ENCODE measurements at regions not wholly inside any gene's neighbourhood (a gene's known extent, or its start where the extent isn't known, plus 50 kb on each side); places are given as distances from the start of the nearest gene placed in this dataset.

DNA sequence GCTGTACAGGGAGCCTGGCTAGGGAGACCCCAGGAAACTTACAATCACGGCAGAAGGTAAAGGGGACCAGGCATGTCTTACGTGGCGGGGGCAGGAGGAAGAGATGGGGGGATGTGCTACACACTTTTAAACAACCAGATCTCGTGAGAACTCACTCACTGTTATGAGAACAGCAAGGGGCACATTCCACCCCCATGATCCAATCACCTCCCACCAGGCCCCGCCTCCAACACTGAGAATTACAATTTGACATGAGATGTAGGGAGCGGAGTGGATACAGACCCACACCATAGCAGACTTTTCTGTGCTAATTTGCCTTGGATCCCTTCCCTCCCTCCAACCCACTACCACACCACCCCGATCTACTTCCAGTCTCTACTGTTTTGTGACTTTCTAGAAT is 106.7 kb upstream of the PEG3 start:
- DNase-seq (ENCODE audit: low spot score) = no peak

DNA sequence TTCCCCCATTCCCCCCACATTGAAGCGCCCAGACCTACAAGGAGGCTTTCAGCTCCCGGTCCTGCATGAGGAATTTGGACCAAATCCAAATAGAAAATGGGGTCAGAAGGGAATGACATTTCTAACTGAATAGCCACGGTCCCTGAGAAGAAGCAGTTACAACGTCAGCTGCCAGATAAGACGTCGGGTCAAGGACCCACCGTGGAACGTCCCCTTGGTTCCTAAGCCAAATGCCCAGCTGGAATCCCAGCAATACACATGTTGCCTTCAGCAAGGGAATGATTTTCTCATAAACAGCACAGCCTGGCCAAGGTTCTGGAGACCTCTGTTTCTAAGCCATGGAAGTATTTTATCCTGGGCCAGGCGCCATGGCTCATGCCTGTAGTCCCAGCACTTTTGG is 109.1 kb upstream of the PEG3 start:
- DNase-seq (ENCODE audit: low spot score) = no peak

- no peak for DNase-seq (ENCODE audit: low spot score)
These were observed 111.1 kb upstream of the PEG3 start for GRCh38 chr19:56951672-56952071.

GRCh38 chr19:56953470-56953869 is 112.9 kb upstream of the PEG3 start:
- DNase-seq (ENCODE audit: low spot score) = no peak

- no peak for DNase-seq (ENCODE audit: low spot score)
These were observed 115.2 kb upstream of the PEG3 start for GRCh38 chr19:56955637-56956216.

DNA sequence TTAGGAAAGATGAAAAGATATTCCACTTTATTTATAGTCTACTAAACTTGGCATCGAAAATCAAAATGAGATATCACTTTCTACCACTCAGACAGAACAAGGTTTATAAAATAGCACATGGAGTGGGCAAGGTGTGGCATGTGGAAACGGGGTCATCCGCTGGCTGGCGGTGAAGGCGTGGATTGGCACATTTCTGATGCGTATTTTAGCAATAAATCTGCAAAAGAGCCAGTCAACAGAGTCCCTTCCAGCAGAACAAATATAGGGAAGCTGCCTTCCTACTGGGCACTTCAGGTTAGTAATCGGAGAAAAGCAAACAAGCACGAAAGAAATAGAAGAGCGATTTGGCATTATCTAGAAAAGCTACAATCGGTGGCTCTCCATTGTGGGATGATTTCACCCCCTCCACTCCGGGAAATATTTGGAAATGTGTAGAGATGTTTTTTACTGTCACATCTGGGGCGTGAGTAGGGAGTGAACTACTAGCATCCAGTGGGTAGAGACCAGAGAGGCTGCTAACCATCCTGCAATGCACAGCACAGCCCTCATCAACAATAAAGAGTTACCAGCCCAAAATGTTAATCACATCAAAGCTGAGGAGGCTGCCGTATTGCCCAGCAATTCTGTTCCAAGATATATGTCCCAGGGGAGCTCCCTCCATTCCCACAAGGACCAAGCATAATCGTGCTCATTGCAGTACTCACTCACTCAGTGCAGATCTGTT is 116.1 kb upstream of the PEG3 start:
- no peak for DNase-seq (ENCODE audit: low spot score)

DNA sequence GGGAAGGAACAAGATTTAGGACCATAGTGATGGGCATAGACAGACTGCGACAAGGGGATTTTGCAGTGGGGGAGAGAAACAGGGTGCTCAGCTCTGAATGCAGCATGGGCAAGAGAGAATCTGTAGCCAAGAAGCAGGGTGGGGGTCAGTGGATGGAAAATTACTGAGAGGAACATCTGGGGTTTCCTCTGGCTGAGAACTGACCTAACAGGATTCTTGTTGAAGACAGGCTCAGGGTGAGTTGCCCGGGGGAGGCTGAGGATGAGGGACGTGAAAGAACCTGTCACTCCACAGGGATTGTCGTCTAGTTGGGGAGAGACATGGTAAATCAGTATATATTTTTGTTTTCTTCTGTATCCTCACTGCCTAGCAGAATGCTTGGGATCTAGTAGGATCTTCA is 118.7 kb upstream of the PEG3 start:
- DNase-seq (ENCODE audit: low spot score) = no peak

DNA sequence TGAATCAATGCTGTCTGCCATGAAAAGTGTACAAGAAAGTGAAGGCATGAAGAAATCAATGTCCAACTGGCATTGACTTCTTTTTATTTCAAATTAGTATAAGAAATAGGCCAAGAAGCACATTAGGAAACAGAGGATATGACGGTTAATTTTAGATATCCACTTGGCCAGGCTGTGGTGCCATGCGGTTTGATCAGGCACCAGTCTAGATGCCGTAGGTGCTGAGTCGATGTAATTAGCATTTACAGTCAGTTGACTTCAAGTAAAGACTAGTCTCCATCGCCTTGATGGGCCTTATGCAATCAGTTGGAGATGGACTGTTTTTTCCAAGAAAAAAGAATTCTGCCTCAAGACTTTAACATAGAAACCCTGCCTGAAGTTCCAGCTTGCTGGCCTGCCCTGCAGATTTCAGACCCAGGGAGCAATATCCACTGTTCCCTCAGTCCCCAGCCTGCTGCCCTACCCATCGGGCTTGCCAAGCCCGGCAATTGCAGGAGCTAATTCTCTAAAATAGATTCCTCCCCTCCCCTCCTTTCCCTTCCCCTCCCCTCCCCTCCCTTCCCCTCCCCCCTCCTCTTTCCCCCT is 120.5 kb upstream of the PEG3 start:
- no peak for DNase-seq (ENCODE audit: low spot score)

DNA sequence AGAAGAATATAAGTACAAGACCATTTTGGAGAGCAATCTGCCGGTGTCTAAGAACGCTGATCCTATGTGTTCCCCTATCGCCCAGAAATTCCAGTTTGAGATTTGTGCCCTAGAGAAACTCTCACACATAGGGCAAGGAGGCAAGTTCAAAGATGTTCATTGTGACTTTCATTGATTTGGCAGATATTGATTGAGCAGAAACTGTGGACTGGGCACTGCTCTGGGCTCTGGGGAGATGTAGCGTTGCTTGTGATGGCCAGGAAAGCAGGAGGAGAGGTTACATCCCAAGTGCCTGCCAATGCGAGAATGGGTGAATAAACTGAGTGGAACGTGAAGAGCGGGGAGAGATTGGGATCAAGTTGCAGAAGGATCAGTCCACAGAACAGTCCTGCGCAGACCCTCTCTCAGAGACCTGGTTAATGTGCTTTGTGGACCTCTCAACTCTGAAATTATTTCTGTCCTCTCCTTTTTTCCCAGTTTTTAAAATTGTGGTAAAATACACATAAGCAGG is 123.9 kb upstream of the PEG3 start:
- no peak for DNase-seq (ENCODE audit: low spot score)

- DNase-seq (ENCODE audit: low spot score) = no peak
These were observed 125.7 kb upstream of the PEG3 start for GRCh38 chr19:56966225-56966696.

DNA sequence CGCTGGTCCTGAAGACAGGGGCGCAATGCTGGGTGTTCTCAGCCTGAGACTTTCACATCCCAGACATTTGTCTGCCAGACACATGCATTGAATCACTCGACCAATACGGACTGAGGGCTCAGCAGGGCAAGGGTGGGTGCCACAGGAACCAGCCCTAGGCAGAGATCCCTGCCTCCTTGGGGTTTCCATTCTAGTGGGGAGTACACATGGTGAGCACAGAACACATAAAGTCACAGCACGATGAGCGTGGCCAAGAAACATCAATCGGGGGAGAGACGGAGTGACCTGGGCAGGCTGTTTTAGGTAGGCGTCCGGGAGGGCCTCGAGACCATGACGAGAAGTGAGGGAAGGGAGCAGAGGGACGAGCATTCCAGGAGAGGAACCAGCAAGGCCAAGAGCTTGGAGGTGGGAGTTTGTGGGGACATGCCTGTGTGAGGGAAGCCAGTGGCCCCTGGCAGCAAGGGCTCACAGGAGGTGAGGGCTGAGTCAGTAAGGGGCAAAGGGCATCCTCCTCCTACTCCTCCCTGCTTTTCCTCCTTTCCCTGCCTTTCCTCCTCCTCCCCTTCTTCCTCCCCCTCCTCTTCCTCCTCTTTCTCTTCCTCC is 126.3 kb upstream of the PEG3 start:
- no peak for DNase-seq (ENCODE audit: low spot score)

DNA sequence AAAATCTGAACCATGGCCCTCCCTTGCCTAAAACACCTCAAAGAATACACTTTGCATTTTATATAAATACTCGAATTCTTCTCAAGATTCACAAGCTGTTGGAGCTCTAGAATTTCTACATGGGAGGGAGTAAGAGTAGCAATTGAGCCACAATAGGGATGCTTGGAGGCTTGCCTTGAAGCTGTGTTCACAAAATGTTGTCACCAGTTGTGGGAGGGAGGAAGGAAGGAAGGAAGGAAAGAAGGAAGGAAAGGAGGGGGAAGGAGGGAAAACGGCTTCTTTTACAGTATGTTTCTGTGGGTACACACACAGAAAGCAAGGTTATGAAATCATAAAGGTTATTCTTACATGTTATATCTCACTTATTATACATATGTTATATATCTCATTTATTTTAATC is 128.6 kb upstream of the PEG3 start:
- DNase-seq (ENCODE audit: low spot score) = no peak

DNA sequence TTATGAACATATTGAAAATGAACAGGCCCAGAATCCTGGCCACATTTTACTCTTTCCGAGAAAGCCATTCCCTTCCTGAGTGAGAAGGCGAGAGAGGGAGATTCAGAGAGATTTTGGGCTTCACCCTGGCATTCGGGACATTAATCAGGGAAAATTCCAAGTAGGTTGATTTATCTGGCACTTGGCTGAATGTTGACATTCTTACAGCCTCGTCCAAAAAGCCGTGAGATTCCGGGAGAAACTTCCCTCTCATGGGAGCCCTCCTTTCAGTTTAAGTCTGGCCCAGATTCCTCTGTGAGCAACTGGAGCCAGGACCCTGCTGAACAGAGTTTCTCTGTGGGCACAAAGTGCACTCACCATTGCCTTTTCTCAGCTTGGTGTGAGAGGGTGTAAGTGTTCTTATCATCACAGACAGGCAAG is 129.2 kb upstream of the PEG3 start:
- DNase-seq (ENCODE audit: low spot score) = no peak

GRCh38 chr19:56971230-56971629 is 130.7 kb upstream of the PEG3 start:
- DNase-seq (ENCODE audit: low spot score) = no peak

- DNase-seq (ENCODE audit: low spot score) = no peak
These were observed 131.8 kb upstream of the PEG3 start for GRCh38 chr19:56972291-56972841.

GRCh38 chr19:56973713-56974555 is 133.4 kb upstream of the PEG3 start:
- DNase-seq (ENCODE audit: low spot score) = no peak

DNA sequence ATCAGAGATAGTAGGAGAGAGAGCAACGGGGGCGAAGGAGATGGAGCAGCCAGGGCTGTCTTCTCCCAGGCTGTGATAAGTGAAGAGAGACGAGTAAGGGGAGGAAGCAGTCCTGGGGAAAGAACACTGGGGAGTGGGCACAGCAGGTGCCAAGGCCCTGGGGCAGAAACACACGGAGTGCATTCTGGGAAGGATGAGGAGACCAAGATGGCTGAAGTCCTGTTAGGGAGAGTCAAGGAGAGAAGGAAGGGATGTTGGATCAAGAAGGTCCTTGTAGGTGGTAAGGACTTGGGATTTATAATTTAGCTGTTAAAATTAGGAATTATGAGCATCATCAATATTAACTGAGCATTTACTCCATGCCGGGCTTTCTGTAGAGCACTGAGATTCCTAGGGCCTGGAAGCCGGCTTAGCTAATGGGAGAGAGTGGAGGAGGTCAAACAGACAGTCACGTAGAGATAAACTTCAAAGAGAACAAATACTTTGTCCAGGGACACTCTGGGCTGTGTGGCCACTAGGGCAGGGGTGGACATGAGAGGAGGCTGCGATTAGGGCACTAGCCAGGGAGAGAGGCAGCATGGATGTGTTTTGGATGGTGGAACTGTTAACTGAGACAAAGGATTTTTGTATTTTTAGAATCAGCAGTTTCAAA is 134.2 kb upstream of the PEG3 start:
- no peak for DNase-seq (ENCODE audit: low spot score)

- no peak for DNase-seq (ENCODE audit: low spot score)
These were observed 135.8 kb upstream of the PEG3 start for GRCh38 chr19:56976300-56976699.

DNA sequence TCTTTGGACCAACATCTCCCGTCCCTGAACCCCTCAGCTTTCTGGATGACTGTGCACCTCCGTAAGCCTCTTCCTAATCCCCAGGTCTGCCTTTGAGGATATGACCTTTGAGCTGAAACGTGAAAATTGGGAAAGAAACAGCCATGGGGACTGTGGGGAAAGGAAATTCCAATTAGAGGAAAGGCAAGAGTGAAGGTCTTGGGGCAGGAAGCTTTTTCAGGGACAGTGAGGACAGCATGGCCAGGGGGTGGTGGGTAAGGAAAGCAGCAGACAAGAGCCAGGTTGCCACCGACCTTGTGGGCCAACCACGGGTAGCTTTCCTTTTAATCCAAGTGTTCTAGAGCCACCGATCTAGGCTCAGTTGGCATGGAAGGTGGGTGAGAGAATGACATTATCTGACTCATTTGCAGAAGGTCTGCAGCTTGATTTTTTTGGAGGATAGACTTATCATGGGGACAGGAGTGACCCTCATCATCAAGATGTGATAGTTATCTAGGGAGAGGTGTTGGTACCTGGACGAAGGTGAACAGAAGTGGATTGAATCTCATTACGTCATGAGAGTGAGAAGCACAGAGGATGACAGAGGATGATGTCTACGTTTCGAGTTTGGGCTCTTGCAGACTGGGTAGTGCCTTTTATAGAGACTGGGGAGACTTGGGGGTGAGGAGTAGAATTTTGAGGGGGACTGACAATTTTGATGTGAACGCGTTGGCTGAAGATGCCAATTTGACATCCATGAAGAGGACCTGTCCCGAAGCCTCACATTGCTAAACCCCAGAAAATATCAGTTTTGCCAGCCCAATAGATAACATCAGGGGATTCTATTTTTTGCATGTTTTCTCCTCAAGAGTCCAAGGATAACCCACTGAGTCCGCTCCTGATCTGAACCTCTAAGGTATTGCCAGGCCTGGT is 136.7 kb upstream of the PEG3 start:
- DNase-seq (ENCODE audit: low spot score) = no peak

GRCh38 chr19:56978023-56978565 is 137.6 kb upstream of the PEG3 start:
- DNase-seq (ENCODE audit: low spot score) = no peak

Measured in AG08396 (cell line).